ENCODE measurements at regions not wholly inside any gene's neighbourhood (a gene's known extent, or its start where the extent isn't known, plus 50 kb on each side); places are given as distances from the start of the nearest gene placed in this dataset.

- Mint-ChIP-seq H3K27me3 (no peaks in the 10 kb centered on the region), H3K4me1 (ENCODE audit: low read depth) (no peaks in the 10 kb centered on the region), H3K4me3 (no peak overlapping the region), H3K27ac (no peak overlapping the region), H3K36me3 (ENCODE audit: low read depth) (no peaks in the 10 kb centered on the region), H3K9me3 (peaks cover 4% of the 10 kb centered on the region)
- ChIA-PET POLR2A (no interaction called here), CTCF (no interaction called here)
- intact Hi-C loops (cut with micrococcal nuclease): no loop called here
- DNase-seq (no peak), ATAC-seq (no peak)
- no peak for TF ChIP-seq CTCF (IDR thresholded peaks at IDR 0.05)
Observed at GRCh38 chrX:122703762-122704161, 480.3 kb upstream of the GRIA3 start.

GRCh38 chrX:122739770-122740169 lies 444.3 kb upstream of the GRIA3 start:
- Mint-ChIP-seq H3K9me3 (no peaks in the 10 kb centered on the region), H3K36me3 (ENCODE audit: low read depth) (no peaks in the 10 kb centered on the region), H3K27me3 (no peaks in the 10 kb centered on the region), H3K4me3 (no peak overlapping the region), H3K27ac (no peak overlapping the region), H3K4me1 (ENCODE audit: low read depth) (no peaks in the 10 kb centered on the region)
- no peak for TF ChIP-seq CTCF (IDR thresholded peaks at IDR 0.05)
- CTCF ChIA-PET: no interaction called here
- intact Hi-C loops (cut with micrococcal nuclease): no loop called here
- DNase-seq (no peak), ATAC-seq (no peak)
- POLR2A ChIA-PET: no interaction called here

- intact Hi-C loops (cut with micrococcal nuclease): no loop called here
- ATAC-seq: no peak
- CTCF ChIA-PET: no interaction called here
- Mint-ChIP-seq H3K27me3 (no peaks in the 10 kb centered on the region), H3K27ac (no peak overlapping the region), H3K9me3 (peaks cover 4% of the 10 kb centered on the region), H3K4me3 (no peak overlapping the region), H3K4me1 (ENCODE audit: low read depth) (no peaks in the 10 kb centered on the region), H3K36me3 (ENCODE audit: low read depth) (no peaks in the 10 kb centered on the region)
- TF ChIP-seq CTCF (IDR thresholded peaks at IDR 0.05): no peak
- POLR2A ChIA-PET: no interaction called here
- no peak for DNase-seq
Observed at GRCh38 chrX:122770581-122770980, 413.5 kb upstream of the GRIA3 start.

GRCh38 chrX:122771933-122772332 lies 412.1 kb upstream of the GRIA3 start:
- ChIA-PET CTCF (no interaction called here), POLR2A (no interaction called here)
- H3K9me3 Mint-ChIP-seq: peaks cover 2% of the 10 kb centered on the region
- no peak overlapping the region for H3K4me3 Mint-ChIP-seq
- ATAC-seq (no peak), DNase-seq (no peak)
- intact Hi-C loops (cut with micrococcal nuclease): no loop called here
- H3K27me3 Mint-ChIP-seq: no peaks in the 10 kb centered on the region
- no peak overlapping the region for H3K27ac Mint-ChIP-seq
- H3K4me1 Mint-ChIP-seq (ENCODE audit: low read depth): no peaks in the 10 kb centered on the region
- TF ChIP-seq CTCF (IDR thresholded peaks at IDR 0.05): no peak
- H3K36me3 Mint-ChIP-seq (ENCODE audit: low read depth): no peaks in the 10 kb centered on the region

GRCh38 chrX:122777766-122778165 lies 406.3 kb upstream of the GRIA3 start:
- ChIA-PET POLR2A (no interaction called here), CTCF (no interaction called here)
- TF ChIP-seq CTCF (IDR thresholded peaks at IDR 0.05): no peak
- Mint-ChIP-seq H3K9me3 (peaks cover 2% of the 10 kb centered on the region), H3K4me3 (no peak overlapping the region), H3K36me3 (ENCODE audit: low read depth) (no peaks in the 10 kb centered on the region), H3K27me3 (no peaks in the 10 kb centered on the region), H3K4me1 (ENCODE audit: low read depth) (no peaks in the 10 kb centered on the region), H3K27ac (no peak overlapping the region)
- intact Hi-C loops (cut with micrococcal nuclease): no loop called here
- DNase-seq: no peak
- ATAC-seq: no peak

Data from activated CD8-positive, alpha-beta T cell treated with anti-CD3 and anti-CD28 coated beads for 36 hours (primary cell).